Ovary (tissue), 7 donors: ENCODE measurements at regions not wholly inside any gene's neighbourhood (a gene's known extent, or its start where the extent isn't known, plus 50 kb on each side); places are given as distances from the start of the nearest gene placed in this dataset.

Experiments
- DNase-seq, 5 donors: peaks; one replicate each; pipeline ENCODE4 v3.0.0-alpha.2; 2019 to 2020
- H3K27ac ChIP-seq, 2 donors: fragments of 200-600 bp; one replicate each; pipeline versions ENCODE4 v1.5.1 to v1.8.0; 2019 to 2022
- H3K27me3 ChIP-seq: fragments of 200-600 bp; one replicate; pipeline ENCODE4 v1.8.0; 2022
- H3K36me3 ChIP-seq: fragments of 200-600 bp; sonication (generic); one replicate; pipeline ENCODE4 v1.5.1; 2019
- H3K4me1 ChIP-seq: one replicate; pipeline ENCODE4 v1.8.1; 2013; ENCODE audit warnings: mild to moderate bottlenecking, moderate library complexity; ENCODE audit not compliant: insufficient read depth
- H3K4me3 ChIP-seq: fragments of 200-600 bp; sonication (generic); one replicate; pipeline ENCODE4 v1.5.1; 2017
- H3K9me3 ChIP-seq, 2 donors: fragments of 200-600 bp in 1 of 2; sonication (generic) in 1 of 2; one replicate each; pipeline versions ENCODE4 v1.5.1 to v1.8.1; 2013 to 2019; ENCODE audit warnings: mild to moderate bottlenecking in 1 of 2, moderate library complexity in 1 of 2
- CTCF ChIP-seq, 3 donors: fragments of 450-650 bp in 2 of 3; fragments of 200-600 bp in 1 of 3; IDR thresholded peaks; one replicate each; pipeline versions ENCODE4 v1.5.1 to v1.8.0; 2016 to 2022; ENCODE audit warnings: antibody characterized with exemption in 3 of 3, mild to moderate bottlenecking in 1 of 3
- EP300 ChIP-seq: sonication (generic); formaldehyde crosslinking; IDR thresholded peaks from one replicate; pipeline ENCODE4 v1.6.1; 2017; ENCODE audit warnings: antibody characterized with exemption
- POLR2A ChIP-seq: fragments of 450-650 bp; IDR thresholded peaks from one replicate; pipeline ENCODE4 v1.6.1; 2017; ENCODE audit warnings: antibody characterized with exemption, mild to moderate bottlenecking, moderate library complexity
- WGBS, 3 donors: extraction: QIAGEN DNeasy Blood & Tissue Kit in 1 of 3; methylation state at CpG; one replicate each; pipeline versions ENCODE4 v1.1.5 to v1.1.7; 2013 to 2017; 5-methylcytosine and 5-hydroxymethylcytosine counted together
- intact Hi-C, 4 donors: fragments of 100-400 bp; cut with DNase I; formaldehyde crosslinking; loops; one replicate each; pipeline versions ENCODE4 v1.11.0 to v1.15.1; 2022 to 2023
- donor health status: DM: no; HTN: no; CAD: no; lungs with moderate emphysema.
- donor health status: DM: no; HTN: no; CAD: no.
- donor health status: Bipolar disorder and iron deficiency.
- donor health status: DM: no; HTN: no; CAD: no.
- donor health status: DM: yes; HTN: yes; CAD: no.

- H3K4me1 ChIP-seq, result no peaks in the 10 kb centered on the region
- 67 to 70% (median 69%) methylated on average over 11 of the region's 11 CpGs for WGBS, 3 donors
- H3K4me3 ChIP-seq, result no peak overlapping the region
- intact Hi-C loops, result no loop called here
- no peak for DNase-seq
- H3K27ac ChIP-seq, result no peak overlapping the region
- H3K36me3 ChIP-seq, result no peaks in the 10 kb centered on the region
- no peaks in the 10 kb centered on the region for H3K27me3 ChIP-seq
- TF ChIP-seq POLR2A, result no peak
- no peak for TF ChIP-seq EP300
- TF ChIP-seq CTCF (IDR thresholded peaks at IDR 0.05), result no peak
- no peaks in the 10 kb centered on the region for H3K9me3 ChIP-seq
These were observed 208.6 kb upstream of the GALNT17 start for GRCh38 chr7:70923181-70923845.

GRCh38 chr7:70925411-70926115 lies 206.4 kb upstream of the GALNT17 start:
- TF ChIP-seq EP300 (no peak), POLR2A (no peak), CTCF (IDR thresholded peaks at IDR 0.05) (no peak)
- no peak overlapping the region for H3K4me3 ChIP-seq
- H3K36me3 ChIP-seq, result no peaks in the 10 kb centered on the region
- no peaks in the 10 kb centered on the region for H3K27me3 ChIP-seq
- 85 to 89% (median 87%) methylated on average over 5 of the region's 5 CpGs for WGBS, 3 donors
- no peak for DNase-seq
- intact Hi-C loops, result no loop called here
- H3K4me1 ChIP-seq, result no peaks in the 10 kb centered on the region
- no peak overlapping the region for H3K27ac ChIP-seq
- no peaks in the 10 kb centered on the region for H3K9me3 ChIP-seq

GRCh38 chr7:70926666-70927065 lies 205.3 kb upstream of the GALNT17 start:
- no peak for TF ChIP-seq CTCF (IDR thresholded peaks at IDR 0.05)
- TF ChIP-seq EP300, result no peak
- TF ChIP-seq POLR2A, result no peak
- Histone ChIP-seq H3K9me3 (no peaks in the 10 kb centered on the region), H3K27me3 (no peaks in the 10 kb centered on the region), H3K36me3 (no peaks in the 10 kb centered on the region), H3K4me1 (no peaks in the 10 kb centered on the region), H3K27ac (no peak overlapping the region), H3K4me3 (no peak overlapping the region)
- no peak for DNase-seq
- 10 to 25% (median 20%) methylated on average over 4 of the region's 4 CpGs for WGBS, 3 donors
- intact Hi-C loops, result no loop called here

- no peak overlapping the region for H3K27ac ChIP-seq
- no peaks in the 10 kb centered on the region for H3K27me3 ChIP-seq
- H3K36me3 ChIP-seq, result no peaks in the 10 kb centered on the region
- no peak overlapping the region for H3K4me3 ChIP-seq
- intact Hi-C loops, result no loop called here
- H3K9me3 ChIP-seq, result no peaks in the 10 kb centered on the region
- H3K4me1 ChIP-seq, result no peaks in the 10 kb centered on the region
- DNase-seq, result no peak
- 83 to 84% (median 83%) methylated on average over 8 of the region's 8 CpGs for WGBS, 3 donors
- TF ChIP-seq EP300, result no peak
- TF ChIP-seq POLR2A, result no peak
- TF ChIP-seq CTCF (IDR thresholded peaks at IDR 0.05), result no peak
These were observed 196.6 kb upstream of the GALNT17 start for GRCh38 chr7:70935311-70935710.
